ENCODE measurements at regions not wholly inside any gene's neighbourhood (a gene's known extent, or its start where the extent isn't known, plus 50 kb on each side); places are given as distances from the start of the nearest gene placed in this dataset.

- WGBS = 22% methylated on average over 1 of the region's 1 CpG
- DNase-seq (ENCODE audit: extremely low spot score) = no peak
- Histone ChIP-seq H3K27me3 (no peaks in the 10 kb centered on the region), H3K9me3 (no peaks in the 10 kb centered on the region), H3K4me3 (no peak overlapping the region), H3K4me1 (no peaks in the 10 kb centered on the region), H3K36me3 (no peaks in the 10 kb centered on the region), H3K27ac (replicated peaks in 1 of 4) (no peak overlapping the region)
- intact Hi-C loops (cut with DNase I) = no loop called here
- TF ChIP-seq POLR2AphosphoS5 (IDR thresholded peaks at IDR 0.05) = no peak
- no peak for TF ChIP-seq EP300 (IDR thresholded peaks at IDR 0.05)
- no peak for TF ChIP-seq CTCF (IDR thresholded peaks at IDR 0.05)
- no peak for TF ChIP-seq POLR2A (IDR thresholded peaks at IDR 0.05; ENCODE audit: low read depth)
Observed at GRCh38 chr2:175743011-175743410, 259.1 kb downstream of the LNPK start.

GRCh38 chr2:175742367-175742766 lies 259.7 kb downstream of the LNPK start:
- WGBS = 74% methylated on average over 3 of the region's 3 CpGs
- no peaks in the 10 kb centered on the region for H3K27me3 ChIP-seq
- H3K4me1 ChIP-seq = no peaks in the 10 kb centered on the region
- H3K4me3 ChIP-seq = no peak overlapping the region
- DNase-seq (ENCODE audit: extremely low spot score) = no peak
- H3K27ac ChIP-seq (replicated peaks in 1 of 4) = no peak overlapping the region
- H3K9me3 ChIP-seq = no peaks in the 10 kb centered on the region
- intact Hi-C loops (cut with DNase I) = no loop called here
- TF ChIP-seq POLR2A (IDR thresholded peaks at IDR 0.05; ENCODE audit: low read depth) (no peak), POLR2AphosphoS5 (IDR thresholded peaks at IDR 0.05) (no peak), EP300 (IDR thresholded peaks at IDR 0.05) (no peak), CTCF (IDR thresholded peaks at IDR 0.05) (no peak)
- no peaks in the 10 kb centered on the region for H3K36me3 ChIP-seq

GRCh38 chr2:175741164-175741563 lies 260.9 kb downstream of the LNPK start:
- no peaks in the 10 kb centered on the region for H3K27me3 ChIP-seq
- H3K4me3 ChIP-seq = no peak overlapping the region
- no peaks in the 10 kb centered on the region for H3K9me3 ChIP-seq
- no peaks in the 10 kb centered on the region for H3K36me3 ChIP-seq
- no peaks in the 10 kb centered on the region for H3K4me1 ChIP-seq
- intact Hi-C loops (cut with DNase I) = no loop called here
- H3K27ac ChIP-seq (replicated peaks in 1 of 4) = no peak overlapping the region
- no peak for DNase-seq (ENCODE audit: extremely low spot score)
- TF ChIP-seq POLR2AphosphoS5 (IDR thresholded peaks at IDR 0.05) (no peak), POLR2A (IDR thresholded peaks at IDR 0.05; ENCODE audit: low read depth) (no peak), CTCF (IDR thresholded peaks at IDR 0.05) (no peak)

GRCh38 chr2:175737722-175738361 lies 264.2 kb downstream of the LNPK start:
- Histone ChIP-seq H3K9me3 (no peaks in the 10 kb centered on the region), H3K4me3 (no peak overlapping the region), H3K27ac (replicated peaks in 1 of 4) (no peak overlapping the region), H3K4me1 (no peaks in the 10 kb centered on the region), H3K27me3 (no peaks in the 10 kb centered on the region), H3K36me3 (no peaks in the 10 kb centered on the region)
- 66% methylated on average over 3 of the region's 3 CpGs for WGBS
- no peak for DNase-seq (ENCODE audit: extremely low spot score)
- TF ChIP-seq POLR2AphosphoS5 (IDR thresholded peaks at IDR 0.05) = no peak
- TF ChIP-seq POLR2A (IDR thresholded peaks at IDR 0.05; ENCODE audit: low read depth) = no peak
- TF ChIP-seq EP300 (IDR thresholded peaks at IDR 0.05) = no peak
- no peak for TF ChIP-seq CTCF (IDR thresholded peaks at IDR 0.05)
- intact Hi-C loops (cut with DNase I) = no loop called here

- 89% methylated on average over 3 of the region's 5 CpGs for WGBS
- Histone ChIP-seq H3K4me1 (no peaks in the 10 kb centered on the region), H3K27ac (replicated peaks in 1 of 4) (no peak overlapping the region), H3K27me3 (no peaks in the 10 kb centered on the region), H3K36me3 (no peaks in the 10 kb centered on the region), H3K9me3 (peaks cover 0 to 4% (median 0%) of the 10 kb centered on the region in 4 donors), H3K4me3 (no peak overlapping the region)
- intact Hi-C loops (cut with DNase I) = no loop called here
- no peak for TF ChIP-seq EP300 (IDR thresholded peaks at IDR 0.05)
- no peak for TF ChIP-seq CTCF (IDR thresholded peaks at IDR 0.05)
- no peak for TF ChIP-seq POLR2AphosphoS5 (IDR thresholded peaks at IDR 0.05)
- DNase-seq (ENCODE audit: extremely low spot score) = no peak
Observed at GRCh38 chr2:175734686-175735085, 267.4 kb downstream of the LNPK start.

Measured in esophagus muscularis mucosa (tissue), 4 donors.